CD8-positive, alpha-beta memory T cell (primary cell): ENCODE measurements at regions not wholly inside any gene's neighbourhood (a gene's known extent, or its start where the extent isn't known, plus 50 kb on each side); places are given as distances from the start of the nearest gene placed in this dataset.

Experiments used
- CTCF ChIA-PET: fragments of 350-600 bp; sonication (Branson Sonifier 250); formaldehyde crosslinking; loops from one replicate; lab custom pipeline; 2021; ENCODE audit warnings: antibody characterized with exemption; lab: Charles Lee
- POLR2A ChIA-PET: fragments of 350-600 bp; sonication (Branson Sonifier 250); formaldehyde crosslinking; loops from one replicate; lab custom pipeline; 2021; ENCODE audit warnings: antibody characterized with exemption; lab: Charles Lee
- DNase-seq, 5 donors: peaks; one replicate each; pipeline versions ENCODE4 v3.0.0 to v3.0.0-alpha.2; 2020 to 2022; ENCODE audit warnings: mixed read lengths in 1 of 5
- H3K27ac ChIP-seq: one replicate; pipeline ENCODE4 v1.7.0; 2013; ENCODE audit warnings: low read depth, mild to moderate bottlenecking, low read length, moderate library complexity
- H3K27me3 ChIP-seq: 2 replicates; pipeline ENCODE4 v1.7.0; 2013; ENCODE audit warnings: low read length, mild to moderate bottlenecking; ENCODE audit not compliant: insufficient read depth, poor library complexity, severe bottlenecking
- H3K36me3 ChIP-seq: 2 replicates; pipeline ENCODE4 v1.7.0; 2013; ENCODE audit warnings: mild to moderate bottlenecking, low read length, moderate library complexity; ENCODE audit not compliant: insufficient read depth
- H3K4me1 ChIP-seq: 2 replicates; pipeline ENCODE4 v1.7.0; 2013; ENCODE audit warnings: mild to moderate bottlenecking, low read length, moderate library complexity; ENCODE audit not compliant: insufficient read depth
- H3K4me3 ChIP-seq: 2 replicates; pipeline ENCODE4 v1.7.0; 2013; ENCODE audit warnings: mild to moderate bottlenecking, low read length
- H3K9me3 ChIP-seq: 2 replicates; pipeline ENCODE4 v1.7.0; 2013; ENCODE audit warnings: mild to moderate bottlenecking, low read length
- H3K27ac Mint-ChIP-seq, 8 donors: one replicate each; pipeline ENCODE4 v1.8.0; 2020 to 2021; ENCODE audit warnings: mixed read lengths in 8 of 8, mild to moderate bottlenecking in 6 of 8, inconsistent platforms in 3 of 8, moderate library complexity in 3 of 8
- H3K27me3 Mint-ChIP-seq, 2 donors: one replicate each; pipeline ENCODE4 v1.8.0; 2020 to 2021; ENCODE audit warnings: mixed read lengths in 2 of 2, mild to moderate bottlenecking in 1 of 2, moderate library complexity in 1 of 2
- H3K36me3 Mint-ChIP-seq, 3 donors: one replicate each; pipeline ENCODE4 v1.8.0; 2020 to 2021; ENCODE audit warnings: mixed read lengths in 3 of 3, inconsistent platforms in 1 of 3, mild to moderate bottlenecking in 1 of 3
- H3K4me1 Mint-ChIP-seq, 3 donors: one replicate each; pipeline ENCODE4 v1.8.0; 2020 to 2021; ENCODE audit warnings: mixed read lengths in 3 of 3, inconsistent platforms in 1 of 3, mild to moderate bottlenecking in 1 of 3
- H3K4me3 Mint-ChIP-seq, 7 donors: one replicate each; pipeline ENCODE4 v1.8.0; 2020 to 2021; ENCODE audit warnings: mixed read lengths in 7 of 7, mild to moderate bottlenecking in 6 of 7, moderate library complexity in 4 of 7, inconsistent platforms in 2 of 7
- H3K9me3 Mint-ChIP-seq, 5 donors: one replicate each; pipeline ENCODE4 v1.8.0; 2020 to 2022; ENCODE audit warnings: mixed read lengths in 5 of 5, mild to moderate bottlenecking in 3 of 5, moderate library complexity in 2 of 5, inconsistent platforms in 1 of 5

DNA sequence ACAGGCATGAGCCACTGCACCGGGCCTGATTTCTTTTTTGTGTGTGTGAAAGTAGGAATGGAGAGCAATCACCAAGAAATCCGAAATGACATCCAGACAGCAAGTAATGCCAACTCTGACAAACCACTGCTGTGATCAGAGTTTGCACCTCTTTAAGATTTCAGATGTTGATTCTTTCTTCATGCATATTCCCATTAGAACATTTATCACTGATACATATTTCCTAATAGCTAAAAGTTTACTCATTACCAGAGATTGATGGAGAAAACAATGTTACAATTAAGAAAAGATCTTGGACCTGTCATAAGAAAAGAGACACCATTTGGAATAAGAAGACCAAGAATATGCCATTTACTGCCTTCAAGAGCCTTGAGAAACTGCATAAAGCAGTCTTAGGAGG, 217.0 kb upstream of the MGAT4C start:
- Histone ChIP-seq H3K27ac (no peak overlapping the region), H3K36me3 (no peaks in the 10 kb centered on the region), H3K4me1 (no peaks in the 10 kb centered on the region), H3K27me3 (no peaks in the 10 kb centered on the region), H3K4me3 (no peak overlapping the region), H3K9me3 (no peaks in the 10 kb centered on the region)
- Mint-ChIP-seq H3K27ac (no peak overlapping the region), H3K27me3 (no peaks in the 10 kb centered on the region), H3K4me1 (no peaks in the 10 kb centered on the region), H3K9me3 (peaks cover 1 to 10% (median 6%) of the 10 kb centered on the region in 5 donors), H3K36me3 (no peaks in the 10 kb centered on the region), H3K4me3 (no peak overlapping the region)
- CTCF ChIA-PET = no interaction called here
- no peak for DNase-seq
- POLR2A ChIA-PET = no interaction called here

DNA sequence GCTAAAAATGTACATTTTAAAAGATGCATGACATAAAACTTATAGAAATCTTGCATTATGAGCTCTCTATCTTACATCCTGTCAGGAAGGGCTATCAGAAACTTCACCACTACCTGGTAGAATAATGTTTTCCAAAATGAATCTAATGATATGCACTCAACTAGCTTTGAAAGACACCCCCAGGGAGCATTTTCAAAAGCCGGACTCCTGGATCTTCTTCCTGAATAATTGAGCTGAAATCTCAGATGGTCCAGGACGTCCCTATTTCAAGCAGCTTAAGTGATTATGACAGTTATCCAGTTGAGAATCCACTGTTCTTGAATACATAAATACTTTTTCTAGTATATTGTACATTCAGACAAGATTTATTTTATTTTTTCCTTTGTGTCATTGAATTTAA, 200.6 kb upstream of the MGAT4C start:
- no peak for DNase-seq
- no peaks in the 10 kb centered on the region for H3K36me3 Mint-ChIP-seq
- POLR2A ChIA-PET = no interaction called here
- H3K4me1 Mint-ChIP-seq = no peaks in the 10 kb centered on the region
- Histone ChIP-seq H3K36me3 (no peaks in the 10 kb centered on the region), H3K4me1 (no peaks in the 10 kb centered on the region), H3K9me3 (no peaks in the 10 kb centered on the region), H3K4me3 (no peak overlapping the region), H3K27me3 (no peaks in the 10 kb centered on the region), H3K27ac (no peak overlapping the region)
- no peak overlapping the region for H3K4me3 Mint-ChIP-seq
- CTCF ChIA-PET = no interaction called here
- no peak overlapping the region for H3K27ac Mint-ChIP-seq
- H3K9me3 Mint-ChIP-seq = peaks cover 0 to 14% (median 0%) of the 10 kb centered on the region in 5 donors
- H3K27me3 Mint-ChIP-seq = no peaks in the 10 kb centered on the region

DNA sequence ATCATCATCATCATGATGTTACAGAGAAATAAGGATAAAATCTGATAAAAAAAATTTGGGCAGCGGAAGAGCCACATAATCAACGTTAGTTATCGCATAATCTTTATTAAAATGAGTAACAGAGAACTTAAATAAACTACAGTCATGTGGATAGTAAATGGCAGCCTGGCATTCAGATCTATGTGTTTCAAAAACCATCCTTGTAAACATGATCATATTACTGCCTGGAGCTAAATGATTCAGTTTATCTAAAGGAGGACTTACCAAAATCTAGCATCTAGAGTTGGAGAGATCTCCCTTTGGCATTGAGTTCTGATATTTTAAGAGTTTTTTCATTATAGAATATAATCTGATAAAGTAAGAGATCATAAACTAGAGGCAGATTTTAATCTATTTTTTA, 200.1 kb upstream of the MGAT4C start:
- no peak for DNase-seq
- no peaks in the 10 kb centered on the region for H3K36me3 ChIP-seq
- Mint-ChIP-seq H3K27ac (no peak overlapping the region), H3K4me3 (no peak overlapping the region), H3K36me3 (no peaks in the 10 kb centered on the region), H3K4me1 (no peaks in the 10 kb centered on the region), H3K27me3 (no peaks in the 10 kb centered on the region), H3K9me3 (peaks cover 0 to 14% (median 0%) of the 10 kb centered on the region in 5 donors)
- CTCF ChIA-PET = no interaction called here
- H3K4me3 ChIP-seq = no peak overlapping the region
- no peaks in the 10 kb centered on the region for H3K9me3 ChIP-seq
- no peaks in the 10 kb centered on the region for H3K27me3 ChIP-seq
- POLR2A ChIA-PET = no interaction called here
- H3K27ac ChIP-seq = no peak overlapping the region
- no peaks in the 10 kb centered on the region for H3K4me1 ChIP-seq

DNA sequence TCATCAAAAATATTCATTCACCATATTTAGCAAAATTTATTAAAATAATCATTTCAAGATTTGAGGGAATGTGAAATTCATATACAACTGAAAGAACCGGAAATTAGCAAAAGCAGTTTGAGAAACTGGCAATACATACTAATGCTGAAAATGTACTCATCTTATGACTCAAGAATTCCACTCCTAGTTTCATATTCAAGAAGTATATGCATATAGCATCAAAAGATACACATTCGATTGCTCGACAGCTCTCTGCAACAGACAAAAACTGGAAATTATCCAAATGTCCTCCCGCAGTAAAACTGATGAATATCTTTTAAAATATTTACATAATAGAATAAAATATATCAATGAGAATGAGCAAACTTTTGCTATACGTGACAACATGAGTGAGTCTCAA, 189.2 kb upstream of the MGAT4C start:
- no peaks in the 10 kb centered on the region for H3K36me3 Mint-ChIP-seq
- no peaks in the 10 kb centered on the region for H3K36me3 ChIP-seq
- DNase-seq = no peak
- H3K4me1 Mint-ChIP-seq = no peaks in the 10 kb centered on the region
- no peaks in the 10 kb centered on the region for H3K4me1 ChIP-seq
- peaks cover 9 to 37% (median 10%) of the 10 kb centered on the region in 5 donors for H3K9me3 Mint-ChIP-seq
- ChIA-PET POLR2A (no interaction called here), CTCF (no interaction called here)
- no peak overlapping the region for H3K4me3 ChIP-seq
- H3K27me3 ChIP-seq = no peaks in the 10 kb centered on the region
- H3K27ac ChIP-seq = no peak overlapping the region
- no peaks in the 10 kb centered on the region for H3K9me3 ChIP-seq
- no peak overlapping the region for H3K27ac Mint-ChIP-seq
- no peaks in the 10 kb centered on the region for H3K27me3 Mint-ChIP-seq
- no peak overlapping the region for H3K4me3 Mint-ChIP-seq

DNA sequence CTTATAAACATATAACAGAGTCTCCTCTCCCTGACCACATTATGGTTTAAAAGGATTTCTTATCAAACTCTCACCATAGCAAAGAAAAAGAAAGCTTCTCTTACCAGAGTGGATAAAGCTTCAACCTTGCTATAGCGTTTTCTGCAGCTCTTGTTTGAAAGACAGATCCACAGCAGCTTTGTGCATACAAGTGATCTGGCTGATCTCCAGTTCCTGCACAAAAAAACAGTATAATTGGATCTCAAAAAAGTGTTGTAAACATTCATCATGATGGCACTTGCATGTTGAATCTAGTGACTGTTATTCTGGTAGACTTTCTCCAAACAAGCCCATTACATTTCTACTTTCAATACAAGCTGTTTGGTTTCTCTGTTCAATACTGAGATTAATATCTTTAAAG, 178.9 kb upstream of the MGAT4C start:
- Mint-ChIP-seq H3K4me1 (no peaks in the 10 kb centered on the region), H3K4me3 (no peak overlapping the region), H3K27ac (no peak overlapping the region), H3K27me3 (no peaks in the 10 kb centered on the region), H3K9me3 (peaks cover 3 to 43% (median 8%) of the 10 kb centered on the region in 5 donors), H3K36me3 (no peaks in the 10 kb centered on the region)
- Histone ChIP-seq H3K4me3 (no peak overlapping the region), H3K36me3 (no peaks in the 10 kb centered on the region), H3K4me1 (no peaks in the 10 kb centered on the region), H3K27me3 (no peaks in the 10 kb centered on the region), H3K27ac (no peak overlapping the region), H3K9me3 (no peaks in the 10 kb centered on the region)
- POLR2A ChIA-PET = no interaction called here
- CTCF ChIA-PET = no interaction called here
- DNase-seq = no peak

DNA sequence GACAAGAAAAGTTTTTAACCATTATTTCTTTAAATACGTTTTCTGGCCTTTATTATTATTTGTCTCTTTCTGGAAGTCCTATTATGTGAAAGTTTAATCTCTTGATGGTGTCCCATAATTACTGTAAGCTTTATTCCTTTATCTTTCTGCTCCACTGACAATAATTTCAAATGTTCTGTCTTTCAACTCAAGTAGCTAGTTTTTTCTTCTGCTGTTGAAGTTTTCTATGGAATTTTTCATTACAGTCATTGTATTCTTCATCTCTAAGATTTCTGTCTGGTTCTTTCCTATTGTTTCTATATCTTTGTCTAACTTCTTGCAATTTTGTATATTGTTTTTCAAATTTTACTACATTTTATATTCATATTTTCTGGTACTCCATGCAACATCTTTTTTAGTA, 173.6 kb upstream of the MGAT4C start:
- H3K4me1 Mint-ChIP-seq = no peaks in the 10 kb centered on the region
- H3K27ac Mint-ChIP-seq = no peak overlapping the region
- no peaks in the 10 kb centered on the region for H3K9me3 ChIP-seq
- POLR2A ChIA-PET = no interaction called here
- DNase-seq = no peak
- no peaks in the 10 kb centered on the region for H3K27me3 Mint-ChIP-seq
- CTCF ChIA-PET = no interaction called here
- no peak overlapping the region for H3K4me3 Mint-ChIP-seq
- no peaks in the 10 kb centered on the region for H3K27me3 ChIP-seq
- no peaks in the 10 kb centered on the region for H3K4me1 ChIP-seq
- H3K36me3 Mint-ChIP-seq = no peaks in the 10 kb centered on the region
- H3K4me3 ChIP-seq = no peak overlapping the region
- H3K27ac ChIP-seq = no peak overlapping the region
- no peaks in the 10 kb centered on the region for H3K36me3 ChIP-seq
- peaks cover 8 to 56% (median 9%) of the 10 kb centered on the region in 5 donors for H3K9me3 Mint-ChIP-seq

DNA sequence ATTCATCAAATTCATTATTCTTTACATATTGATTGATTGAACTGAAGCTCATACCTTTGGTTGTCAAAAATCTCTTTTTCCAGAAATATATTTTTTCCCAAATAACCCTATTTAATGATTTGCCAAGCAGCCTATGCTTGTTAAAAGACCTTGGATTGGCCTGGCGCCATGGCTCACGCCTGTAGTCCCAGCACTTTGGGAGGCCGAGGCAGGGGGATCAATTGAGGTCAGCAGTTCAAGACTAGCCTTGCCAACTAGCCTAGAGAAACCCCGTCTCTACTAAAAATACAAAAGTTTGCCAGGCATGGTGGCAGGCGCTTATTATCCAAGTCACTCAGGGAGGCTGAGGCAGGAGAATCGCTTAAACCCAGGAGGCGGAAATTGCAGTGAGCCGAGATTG, 165.1 kb upstream of the MGAT4C start:
- H3K4me1 Mint-ChIP-seq = no peaks in the 10 kb centered on the region
- Histone ChIP-seq H3K36me3 (no peaks in the 10 kb centered on the region), H3K27ac (no peak overlapping the region), H3K27me3 (no peaks in the 10 kb centered on the region), H3K4me3 (no peak overlapping the region), H3K4me1 (no peaks in the 10 kb centered on the region), H3K9me3 (no peaks in the 10 kb centered on the region)
- CTCF ChIA-PET = no interaction called here
- no peak overlapping the region for H3K4me3 Mint-ChIP-seq
- no peaks in the 10 kb centered on the region for H3K27me3 Mint-ChIP-seq
- POLR2A ChIA-PET = no interaction called here
- no peak for DNase-seq
- no peak overlapping the region for H3K27ac Mint-ChIP-seq
- H3K36me3 Mint-ChIP-seq = no peaks in the 10 kb centered on the region
- peaks cover 0 to 12% (median 5%) of the 10 kb centered on the region in 5 donors for H3K9me3 Mint-ChIP-seq

DNA sequence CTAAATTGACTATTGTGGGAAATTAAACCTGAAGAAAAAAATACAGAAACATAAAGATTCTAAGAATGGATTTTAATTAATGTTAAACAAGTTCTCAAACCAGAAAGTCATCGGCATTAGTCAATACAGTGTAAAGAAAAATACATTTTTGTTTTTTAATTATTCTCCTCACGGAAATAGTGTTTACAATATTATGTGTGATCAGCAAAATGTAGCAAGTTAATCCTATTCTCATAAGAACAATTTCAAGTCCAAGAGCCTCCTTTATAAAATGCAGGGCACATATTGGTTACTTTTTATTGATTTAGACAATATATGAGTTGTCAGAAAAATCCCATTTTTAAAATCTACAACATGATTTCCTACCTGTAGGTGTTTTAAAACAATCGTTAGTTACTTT, 158.0 kb upstream of the MGAT4C start:
- H3K27me3 ChIP-seq = no peaks in the 10 kb centered on the region
- Mint-ChIP-seq H3K27me3 (no peaks in the 10 kb centered on the region), H3K9me3 (peaks cover 11 to 33% (median 16%) of the 10 kb centered on the region in 5 donors), H3K36me3 (no peaks in the 10 kb centered on the region), H3K4me1 (no peaks in the 10 kb centered on the region), H3K4me3 (no peak overlapping the region), H3K27ac (no peak overlapping the region)
- H3K4me1 ChIP-seq = no peaks in the 10 kb centered on the region
- no peaks in the 10 kb centered on the region for H3K9me3 ChIP-seq
- POLR2A ChIA-PET = no interaction called here
- H3K36me3 ChIP-seq = no peaks in the 10 kb centered on the region
- H3K4me3 ChIP-seq = no peak overlapping the region
- DNase-seq = no peak
- CTCF ChIA-PET = no interaction called here
- no peak overlapping the region for H3K27ac ChIP-seq

DNA sequence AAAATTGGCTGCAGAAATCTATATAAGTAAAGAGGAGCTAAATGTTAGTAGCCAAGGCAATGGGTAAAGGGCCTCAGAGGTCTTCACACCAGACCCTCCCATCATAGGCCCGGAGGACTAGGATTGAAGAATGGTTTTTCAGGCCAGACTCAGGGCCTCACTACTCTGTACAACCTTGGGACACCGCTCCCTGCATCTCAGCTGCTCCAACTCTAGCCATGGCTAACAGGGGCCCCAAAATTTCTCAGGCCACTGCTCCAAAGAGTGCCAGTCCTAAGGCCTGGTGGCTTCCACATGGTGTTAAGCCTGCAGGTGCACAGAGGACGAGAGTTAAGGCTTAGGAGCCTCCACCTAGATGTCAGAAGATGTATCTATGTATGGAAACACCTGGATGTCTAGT, 155.5 kb upstream of the MGAT4C start:
- Histone ChIP-seq H3K4me1 (no peaks in the 10 kb centered on the region), H3K9me3 (no peaks in the 10 kb centered on the region), H3K4me3 (no peak overlapping the region), H3K27me3 (no peaks in the 10 kb centered on the region), H3K27ac (no peak overlapping the region), H3K36me3 (no peaks in the 10 kb centered on the region)
- DNase-seq = no peak
- CTCF ChIA-PET = no interaction called here
- H3K9me3 Mint-ChIP-seq = peaks cover 12 to 33% (median 18%) of the 10 kb centered on the region in 5 donors
- no peak overlapping the region for H3K27ac Mint-ChIP-seq
- H3K4me3 Mint-ChIP-seq = no peak overlapping the region
- POLR2A ChIA-PET = no interaction called here
- H3K27me3 Mint-ChIP-seq = no peaks in the 10 kb centered on the region
- no peaks in the 10 kb centered on the region for H3K36me3 Mint-ChIP-seq
- no peaks in the 10 kb centered on the region for H3K4me1 Mint-ChIP-seq
